NCI-H1105 (cell line): ENCODE measurements at regions not wholly inside any gene's neighbourhood (a gene's known extent, or its start where the extent isn't known, plus 50 kb on each side); places are given as distances from the start of the nearest gene placed in this dataset.

ENCODE experiments used
- DNase-seq: peaks from one replicate; lab custom pipeline; 2025; lab: John Stamatoyannopoulos, UW

DNA sequence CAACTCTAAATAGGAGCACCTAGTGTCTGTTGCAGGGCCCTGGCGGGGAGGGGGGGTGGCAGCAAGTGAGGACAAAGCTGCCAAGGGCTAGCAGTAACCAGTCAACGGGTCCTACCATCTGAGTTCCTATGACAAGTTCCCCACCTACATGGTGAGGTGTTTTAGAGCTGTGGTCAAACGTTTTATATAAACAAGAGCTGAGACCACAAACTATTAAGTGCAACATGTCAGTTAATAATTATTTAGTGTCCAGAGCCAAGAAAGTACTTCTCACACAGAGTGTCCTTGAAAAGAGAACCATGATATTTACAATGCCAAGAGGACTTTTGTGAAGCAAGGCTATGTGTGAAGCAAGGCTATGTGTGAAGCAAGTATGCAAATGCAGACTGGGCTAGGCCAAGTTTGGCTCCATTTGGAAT, 434.7 kb downstream of the TNS3 start:
- DNase-seq = no peak

DNA sequence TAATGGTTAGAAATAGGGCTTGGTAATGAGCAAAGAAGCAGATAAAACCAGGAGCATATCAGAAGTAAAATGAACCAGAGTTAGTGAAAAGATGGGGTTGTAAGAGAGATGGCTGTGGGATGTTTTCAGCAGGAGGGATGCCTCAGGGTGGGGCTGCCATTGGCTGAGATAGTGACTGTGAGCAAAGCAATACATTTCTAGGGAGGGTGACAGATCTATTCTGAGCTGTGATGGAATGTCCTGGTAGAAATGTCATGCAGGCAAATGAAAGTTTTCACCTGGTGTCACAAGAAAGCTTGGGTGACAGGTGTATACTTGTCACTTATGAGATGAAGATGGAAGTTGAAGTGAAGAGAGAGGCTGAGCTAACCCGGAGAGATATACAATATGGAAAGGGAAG, 435.9 kb downstream of the TNS3 start:
- DNase-seq = no peak

DNA sequence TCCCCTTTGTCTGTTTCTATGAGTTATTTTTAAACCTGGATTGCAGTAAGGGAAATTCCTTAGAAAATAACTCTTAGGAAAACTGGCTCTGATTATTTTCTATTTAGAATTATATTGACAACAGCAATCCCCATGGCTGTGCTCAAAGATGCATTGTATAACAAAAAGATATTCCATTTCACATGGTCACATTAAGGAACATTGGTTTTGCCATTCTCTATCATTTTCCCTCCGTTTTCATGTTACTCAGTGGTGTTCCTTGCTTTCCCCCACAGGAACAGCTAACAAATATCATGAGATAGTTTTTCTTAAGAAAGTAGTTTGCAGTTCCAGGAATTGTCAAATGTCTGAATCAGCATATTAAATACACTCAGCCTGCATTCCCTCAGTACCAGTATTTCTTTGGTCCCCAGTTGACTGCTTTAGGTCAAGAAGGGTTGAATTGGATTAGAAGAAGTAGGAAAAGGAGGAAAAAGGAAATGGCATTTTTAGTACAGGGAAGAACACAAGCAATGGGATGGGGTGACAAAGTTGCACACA, 436.7 kb downstream of the TNS3 start:
- no peak for DNase-seq

DNA sequence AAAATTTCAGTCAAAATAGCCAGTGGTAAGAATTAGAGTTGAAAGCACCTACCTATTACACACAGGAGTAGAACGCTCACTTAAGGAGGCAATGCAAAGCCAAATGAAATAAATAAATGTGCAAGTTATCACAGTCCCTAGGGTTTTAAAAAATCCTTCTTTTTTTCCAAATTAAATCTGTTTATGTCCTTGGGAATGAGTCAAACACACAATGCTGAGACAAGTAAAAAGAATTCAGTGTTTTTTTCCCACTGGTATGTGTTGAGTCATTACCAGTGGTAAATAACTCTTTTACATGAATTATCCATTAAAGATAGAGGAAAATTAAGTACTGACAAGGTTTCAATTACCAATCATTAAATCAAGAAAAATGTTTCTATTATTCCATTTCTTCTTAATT, 438.6 kb downstream of the TNS3 start:
- DNase-seq = no peak

DNA sequence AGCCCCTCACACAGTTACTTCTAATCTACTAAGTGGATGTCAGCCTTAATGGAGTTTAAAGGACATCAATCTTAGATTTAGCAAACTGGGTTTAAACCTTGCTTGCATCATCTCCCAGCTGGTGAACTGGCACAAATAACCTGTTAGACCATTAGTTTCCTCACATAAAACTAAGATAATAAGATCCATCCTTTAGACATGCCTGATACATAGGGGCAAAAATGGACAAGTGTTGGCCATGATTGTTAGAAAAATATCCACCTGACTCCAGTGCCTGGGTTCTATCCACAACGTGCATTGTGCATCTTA, 439.1 kb downstream of the TNS3 start:
- DNase-seq = no peak

DNA sequence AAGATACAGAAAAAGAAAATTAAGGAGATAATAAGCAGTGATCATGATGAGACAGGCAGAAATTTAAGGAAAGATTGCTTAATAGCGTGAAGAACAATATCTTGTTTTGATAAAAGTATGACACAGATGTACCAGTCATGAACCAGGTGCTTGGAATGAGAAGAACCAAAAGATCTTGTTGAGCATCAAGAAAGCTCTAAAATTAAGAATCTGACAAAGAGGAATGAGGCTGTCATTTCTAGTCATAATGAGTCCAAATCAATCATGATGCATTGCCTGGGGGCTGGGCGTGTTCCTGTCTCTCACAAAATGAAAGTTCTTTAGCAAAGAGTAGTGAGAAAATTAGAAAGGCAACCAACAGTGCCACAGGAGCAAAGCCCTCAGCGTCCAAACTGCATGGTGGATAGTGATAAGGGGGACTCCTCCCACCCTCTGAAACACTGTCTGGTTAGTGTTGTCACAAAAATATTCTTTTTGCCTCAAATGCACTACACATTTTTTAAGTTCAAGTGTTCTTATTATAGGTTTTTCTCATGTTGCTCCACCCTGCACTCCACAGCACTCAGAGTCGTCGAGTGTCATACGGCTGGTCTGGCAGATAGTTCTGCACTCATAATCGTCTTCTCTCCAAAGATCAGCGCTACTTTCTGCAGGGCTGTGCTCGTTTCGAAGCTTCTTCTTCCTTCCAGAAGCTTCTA, 439.6 kb downstream of the TNS3 start:
- DNase-seq = no peak

DNA sequence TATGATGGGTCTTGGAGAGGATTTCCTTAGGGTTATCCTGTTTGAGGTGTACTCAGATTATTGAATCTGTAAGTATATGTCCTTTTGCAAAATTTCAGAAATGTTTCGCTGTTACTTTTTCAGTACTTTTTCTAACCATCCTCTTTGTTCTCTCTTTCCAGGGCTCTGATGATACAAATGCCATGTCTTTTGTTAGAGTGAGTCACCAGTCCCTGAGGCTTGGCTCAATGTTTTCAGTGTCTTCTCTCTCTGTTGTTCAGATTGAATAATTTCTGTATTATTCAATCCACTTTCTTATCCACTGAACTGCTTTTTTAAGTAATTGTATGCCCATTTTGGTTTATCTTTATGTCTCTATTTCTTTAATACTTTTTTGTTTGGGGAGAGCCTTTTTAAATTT, 449.4 kb downstream of the TNS3 start:
- no peak for DNase-seq

DNA sequence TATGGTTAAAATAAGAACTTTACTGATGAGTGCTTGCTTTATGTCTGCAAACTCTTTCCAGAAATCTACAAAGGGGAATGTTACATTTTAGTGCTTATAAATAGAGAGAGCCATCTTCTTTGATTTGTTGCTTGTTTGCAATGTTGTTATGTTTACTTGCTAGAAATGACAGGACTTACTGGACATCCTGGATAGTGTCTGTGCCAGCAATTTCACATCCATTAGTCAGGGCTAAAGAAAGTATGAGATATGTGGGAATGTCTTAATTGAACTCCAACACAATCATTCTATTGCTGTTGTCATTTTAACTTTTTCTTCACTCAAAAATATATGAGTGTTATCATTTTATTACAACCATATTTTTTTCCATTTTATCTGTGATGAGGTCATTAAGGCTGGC, 453.2 kb downstream of the TNS3 start:
- no peak for DNase-seq

DNA sequence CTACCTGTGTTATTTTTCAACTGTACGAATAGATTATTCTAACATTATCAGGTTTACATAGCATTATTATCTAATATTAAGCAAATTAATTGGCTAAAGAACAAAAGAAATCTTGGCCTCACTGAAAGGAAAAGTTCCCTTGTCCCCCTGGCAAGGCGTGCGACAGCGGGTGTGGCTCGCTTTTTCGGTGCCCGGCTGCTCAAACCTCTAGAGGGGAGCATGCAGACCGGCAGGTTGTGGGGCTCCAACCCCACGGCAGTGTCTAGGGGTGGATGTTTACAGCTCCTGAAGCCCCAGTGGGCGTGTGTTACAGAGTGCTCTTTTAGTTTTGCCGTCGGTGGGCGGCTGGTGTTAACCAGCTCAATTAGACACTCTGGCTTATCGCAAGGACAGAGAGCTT, 456.4 kb downstream of the TNS3 start:
- no peak for DNase-seq

DNA sequence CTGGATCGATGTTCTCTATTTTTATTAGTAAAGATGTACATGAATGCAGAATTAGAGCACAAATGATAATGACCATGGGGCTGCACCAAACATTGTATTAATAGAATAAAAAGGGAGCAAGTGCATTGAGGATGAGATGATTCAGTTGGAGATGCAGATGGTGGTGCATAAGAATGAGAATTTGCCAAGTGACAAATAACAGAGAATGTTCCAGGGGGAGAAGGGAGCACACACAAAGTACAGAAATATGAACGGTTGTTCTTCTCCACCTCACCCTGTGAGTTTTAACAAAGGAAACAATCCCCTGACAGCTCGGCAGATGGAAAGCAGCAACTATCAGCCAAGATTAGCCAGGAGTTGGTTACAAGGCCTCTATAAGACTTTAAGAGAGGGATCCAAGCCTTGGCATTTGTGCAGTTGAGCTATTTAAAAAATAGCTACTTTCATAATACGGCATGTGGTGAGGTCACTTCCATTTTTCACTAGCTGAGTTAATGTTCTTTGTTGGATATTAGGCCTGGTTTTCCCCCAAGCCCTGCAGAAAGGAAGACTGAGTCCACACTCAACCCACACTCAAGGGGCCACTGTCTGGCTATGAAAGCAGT, 462.5 kb downstream of the TNS3 start:
- DNase-seq = no peak

DNA sequence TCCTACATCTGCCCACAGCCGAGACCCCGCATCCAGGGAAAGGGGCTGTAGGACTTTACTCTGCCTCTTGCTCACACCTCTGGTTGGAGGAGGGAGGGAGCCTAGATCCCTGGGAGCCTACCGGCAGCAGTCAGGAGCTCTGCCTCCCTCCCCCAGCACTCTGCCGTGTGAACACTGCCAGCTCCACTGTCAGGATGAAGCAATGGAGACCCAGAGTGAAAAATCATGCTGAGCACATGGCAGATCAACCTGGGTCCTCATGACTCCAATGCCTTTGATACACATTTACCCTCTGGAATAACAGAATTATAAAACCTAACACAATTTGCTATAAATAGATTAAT, 477.7 kb downstream of the TNS3 start:
- no peak for DNase-seq

DNA sequence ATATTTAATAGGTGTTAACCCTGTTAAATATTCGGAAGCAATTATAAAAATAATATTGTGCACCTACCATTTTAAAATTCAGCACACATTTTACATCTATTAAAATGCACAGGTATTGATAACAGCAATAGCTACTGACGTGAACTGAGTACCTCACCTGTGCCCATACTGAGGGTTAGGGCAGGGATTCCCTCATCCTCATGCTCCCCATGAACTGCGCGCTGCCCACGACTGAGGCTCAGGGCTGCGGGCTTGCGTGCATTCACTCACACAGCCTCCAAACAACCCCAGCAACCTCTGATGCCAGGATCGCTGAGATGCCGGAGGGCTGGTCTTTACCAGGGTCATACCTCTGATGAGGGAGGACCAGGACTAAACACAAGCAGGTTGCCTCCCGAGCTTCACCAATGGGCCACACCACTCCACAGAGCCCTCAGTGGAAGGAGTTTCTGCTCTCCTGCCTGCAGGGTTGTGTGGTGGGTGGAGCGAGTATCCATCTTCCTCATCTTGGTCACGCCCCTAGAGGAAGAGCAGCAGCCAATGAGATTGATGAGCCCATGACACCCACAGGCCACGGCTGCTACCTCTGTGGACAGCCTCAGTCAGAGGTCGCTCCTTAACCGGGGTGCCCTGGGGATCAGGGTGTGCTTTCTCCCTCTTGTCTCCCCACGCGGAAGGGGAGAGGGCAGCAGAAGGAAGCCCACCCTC, 478.3 kb downstream of the TNS3 start:
- no peak for DNase-seq

DNA sequence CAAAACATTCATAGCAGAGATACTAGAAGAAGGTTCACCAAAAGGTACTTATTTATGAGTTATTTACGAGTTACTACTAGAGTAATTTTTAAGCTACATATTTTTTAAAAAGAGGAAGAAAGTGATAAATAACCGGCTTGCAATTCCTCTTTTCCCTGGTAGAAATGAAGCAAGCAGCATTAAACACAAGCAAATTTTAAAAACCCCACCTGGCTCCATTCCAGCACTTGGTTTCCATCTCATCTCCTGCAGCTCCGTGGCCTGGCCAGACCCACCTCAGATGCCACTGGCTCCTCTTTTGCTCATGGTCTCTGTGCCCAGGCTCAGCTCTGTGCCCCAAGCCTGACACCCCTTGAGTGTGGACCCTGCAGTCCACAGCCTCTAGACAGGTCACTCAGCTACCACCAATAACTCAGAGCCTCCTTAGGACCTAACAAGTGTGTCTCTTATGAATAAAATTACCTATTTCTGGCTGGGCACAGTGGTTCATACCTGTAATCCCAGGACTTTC, 479.5 kb downstream of the TNS3 start:
- DNase-seq = no peak

DNA sequence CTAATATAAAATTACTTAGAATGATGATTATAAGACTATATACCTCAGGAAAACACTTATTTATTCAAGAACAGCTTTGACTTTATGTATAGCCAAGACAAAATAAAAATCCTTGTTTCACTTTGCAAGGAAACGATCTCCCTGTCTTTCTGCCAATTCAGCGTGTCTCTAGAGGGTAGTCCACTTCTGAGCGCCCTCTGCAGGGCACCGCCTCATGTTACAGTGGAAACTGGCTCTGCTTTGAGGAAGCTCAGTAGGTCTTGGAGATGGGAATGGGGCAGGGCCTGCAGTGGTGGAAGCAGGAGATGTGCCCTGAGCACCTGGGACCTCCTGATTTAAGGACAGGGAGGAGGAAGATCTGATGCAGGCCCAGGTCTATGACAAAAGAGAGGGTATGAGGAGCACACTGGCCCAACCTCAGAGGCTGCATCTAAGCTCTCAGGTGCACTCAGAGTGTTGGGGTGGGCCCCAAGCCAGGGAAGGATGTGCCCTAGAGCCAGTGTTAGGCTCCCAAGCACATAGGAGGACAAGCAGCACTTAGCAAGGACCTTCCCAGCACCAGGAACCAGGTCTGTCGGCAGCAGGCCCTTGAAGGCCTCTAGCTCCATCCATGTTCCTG, 481.0 kb downstream of the TNS3 start:
- DNase-seq = no peak

DNA sequence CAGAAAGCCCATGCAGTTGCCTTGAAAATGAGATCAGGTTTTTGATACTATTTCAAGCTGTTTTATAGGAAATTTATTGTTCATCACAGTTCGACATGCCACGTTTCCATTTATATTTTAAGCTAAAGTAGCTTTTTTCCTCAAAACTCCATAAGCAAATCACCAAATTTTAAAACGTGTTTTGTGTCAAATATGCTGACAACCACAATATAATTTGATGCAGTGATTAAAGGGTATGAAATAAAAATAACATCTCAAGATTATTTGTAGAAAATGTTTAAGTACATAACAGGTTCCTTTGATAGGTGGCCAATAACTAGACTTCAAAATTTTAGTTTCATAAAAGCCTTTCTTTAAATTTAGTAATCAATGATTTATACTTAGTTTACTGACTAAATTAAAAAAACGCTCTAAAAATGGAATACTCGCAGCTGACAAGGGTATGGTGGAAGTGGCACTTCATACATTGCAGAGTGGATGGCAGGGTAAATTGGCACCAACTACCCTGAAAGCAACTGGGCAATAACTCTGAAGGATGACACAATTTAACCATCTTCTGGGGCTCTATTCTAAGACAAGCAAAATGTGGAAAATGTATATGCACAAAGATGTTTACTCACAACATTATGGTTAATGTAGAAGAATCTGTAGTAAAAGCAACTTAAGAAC, 481.6 kb downstream of the TNS3 start:
- no peak for DNase-seq

DNA sequence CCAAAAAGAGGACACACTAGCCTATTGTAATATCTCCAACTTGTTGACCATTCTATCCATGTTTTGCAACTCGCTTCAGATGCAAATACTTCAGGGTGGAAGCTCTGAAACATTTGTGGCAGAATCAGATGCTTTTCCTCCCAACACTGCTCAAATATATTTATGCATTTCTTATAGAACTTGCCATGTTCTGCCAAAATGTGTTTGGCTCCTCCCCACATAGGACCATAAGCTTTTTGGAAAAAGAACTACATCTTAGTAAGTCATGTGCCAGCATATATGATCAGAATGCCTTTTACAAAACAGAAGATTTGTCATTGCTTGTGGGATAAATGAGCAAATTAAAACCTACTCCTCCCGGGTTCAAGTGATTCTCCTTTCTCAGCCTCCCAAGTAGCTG, 484.5 kb downstream of the TNS3 start:
- DNase-seq = no peak

DNA sequence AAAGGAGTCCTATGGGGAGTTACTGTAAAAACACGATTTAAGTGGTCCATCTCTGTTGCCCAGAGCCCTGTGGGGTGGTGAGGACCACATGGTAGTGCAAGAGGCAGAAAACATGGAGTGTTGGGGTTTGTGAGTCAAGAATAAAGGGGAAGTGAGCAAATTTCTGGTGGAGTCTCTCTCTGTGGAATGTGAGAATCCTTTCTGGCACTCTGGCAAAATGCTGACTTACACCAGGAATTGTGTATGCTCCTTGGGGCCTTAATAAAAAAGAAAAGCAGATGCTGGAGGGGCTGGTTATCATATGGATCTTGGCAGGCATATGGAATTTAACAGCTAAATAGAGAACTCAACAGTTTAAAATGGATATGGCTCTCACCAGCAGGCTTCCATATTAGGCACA, 486.0 kb downstream of the TNS3 start:
- DNase-seq = no peak

DNA sequence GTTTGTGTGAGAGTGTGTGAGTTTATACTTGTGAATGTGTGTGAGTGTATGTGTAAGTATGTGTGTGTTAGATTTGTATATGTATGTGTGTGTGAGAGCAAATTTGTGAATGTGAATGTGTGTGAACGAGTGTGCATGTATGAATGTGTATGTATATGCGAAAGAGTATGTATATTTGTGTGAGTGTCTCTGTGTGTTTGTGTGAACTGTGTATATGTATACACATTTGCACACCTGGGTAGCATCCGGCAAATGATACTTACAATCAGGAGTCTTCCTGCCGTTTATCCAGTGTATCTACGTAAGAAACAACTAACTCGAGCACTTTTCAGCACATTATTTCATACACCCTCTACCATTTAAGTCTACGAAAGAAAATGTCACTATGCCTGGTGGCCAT, 487.4 kb downstream of the TNS3 start:
- DNase-seq = no peak

DNA sequence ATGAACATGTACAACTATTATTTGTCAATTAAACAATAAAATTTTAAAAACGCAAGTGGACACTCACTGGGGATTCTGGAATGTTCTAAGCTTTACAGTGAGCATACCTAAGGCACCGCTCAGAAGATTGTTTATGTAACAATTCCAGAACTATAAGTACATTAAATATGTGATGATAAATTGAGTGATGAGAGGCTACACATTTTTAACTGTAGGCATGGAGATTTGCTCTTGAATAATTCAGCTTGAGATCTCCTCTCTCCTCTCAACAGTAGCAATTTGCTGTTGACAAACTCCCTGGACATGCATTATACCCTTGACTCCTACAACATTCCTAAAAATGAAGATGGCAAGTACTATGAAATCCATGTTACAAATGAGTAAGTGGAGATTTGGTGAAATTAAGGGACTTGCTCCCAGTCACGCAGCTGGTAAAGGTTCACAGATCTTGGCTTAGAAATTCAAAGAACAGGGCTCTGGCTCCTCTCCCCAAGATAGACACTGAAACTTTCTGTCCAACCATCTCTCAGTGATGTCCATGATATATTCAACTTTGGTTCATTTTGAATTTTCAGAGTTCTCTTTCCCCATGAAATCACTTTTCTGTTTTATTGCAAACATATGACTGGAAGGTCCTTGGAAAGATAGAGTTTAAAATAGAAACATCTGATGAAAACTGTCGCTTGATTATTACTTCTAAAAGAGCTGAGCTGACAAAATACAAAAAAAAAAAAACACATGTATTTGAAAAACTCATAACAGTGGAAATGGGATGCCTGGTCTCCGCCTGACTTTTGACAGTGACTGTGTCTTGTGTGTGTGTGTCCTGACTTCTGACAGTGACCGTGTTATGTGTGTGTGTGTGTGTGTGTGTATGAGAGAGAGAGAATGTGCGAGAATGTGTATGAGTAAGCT, 488.3 kb downstream of the TNS3 start:
- no peak for DNase-seq

DNA sequence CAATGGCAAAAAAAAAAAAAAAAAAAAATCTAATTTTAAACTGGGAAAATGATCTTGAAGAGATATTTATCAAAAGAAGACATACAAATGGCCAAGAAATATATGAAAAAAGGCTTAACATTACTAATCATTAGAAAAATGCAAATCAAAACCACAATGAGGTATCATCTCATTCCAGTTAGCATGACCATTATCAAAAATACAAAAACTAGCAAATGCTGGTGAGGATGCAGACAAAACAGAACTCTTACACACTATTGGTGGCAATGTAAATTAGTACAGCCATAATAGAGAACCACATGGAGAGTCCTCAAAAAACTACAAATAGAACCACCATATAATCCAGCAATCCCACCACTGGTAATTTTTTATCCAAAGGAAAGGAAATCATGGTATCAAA, 489.6 kb downstream of the TNS3 start:
- no peak for DNase-seq

DNA sequence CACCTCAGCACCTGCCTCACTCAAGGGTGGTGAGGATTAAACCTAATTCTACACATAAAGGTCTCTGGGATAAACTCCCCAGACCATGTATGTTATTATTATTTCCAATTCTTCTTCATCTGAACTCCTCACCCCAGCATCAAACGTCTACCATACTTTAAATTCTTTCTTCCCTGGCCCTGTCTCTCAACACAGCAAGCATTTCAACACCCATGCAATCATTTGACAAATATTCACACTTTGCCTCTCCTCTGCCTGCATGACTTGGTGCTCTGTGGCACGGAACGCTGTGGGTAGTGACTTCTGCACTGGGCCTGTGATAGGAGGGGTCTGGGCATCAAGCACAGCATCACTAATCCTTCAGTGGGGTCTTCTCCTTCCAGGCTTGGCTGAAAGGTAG, 490.8 kb downstream of the TNS3 start:
- no peak for DNase-seq
